GM21423 (cell line): ENCODE measurements at regions not wholly inside any gene's neighbourhood (a gene's known extent, or its start where the extent isn't known, plus 50 kb on each side); places are given as distances from the start of the nearest gene placed in this dataset.

Source experiments
- ATAC-seq: cut with Tn5 transposase; IDR thresholded peaks from one replicate; pipeline ENCODE4 v1.9.1; 2021; ENCODE audit warnings: mild to moderate bottlenecking, moderate library complexity; ENCODE audit not compliant: unreplicated experiment

GRCh38 chr16:73610160-73610559, 562.2 kb upstream of the ZFHX3 start:
- no peak for ATAC-seq

- no peak for ATAC-seq
These were observed 561.0 kb upstream of the ZFHX3 start for GRCh38 chr16:73608911-73609310.

GRCh38 chr16:73605309-73605708, 557.4 kb upstream of the ZFHX3 start:
- no peak for ATAC-seq

GRCh38 chr16:73601911-73602310, 554.0 kb upstream of the ZFHX3 start:
- no peak for ATAC-seq

- no peak for ATAC-seq
These were observed 551.9 kb upstream of the ZFHX3 start for GRCh38 chr16:73599870-73600269.

GRCh38 chr16:73599351-73599750, 551.4 kb upstream of the ZFHX3 start:
- ATAC-seq: no peak

GRCh38 chr16:73584157-73584556, 536.2 kb upstream of the ZFHX3 start:
- ATAC-seq: no peak

GRCh38 chr16:73572135-73572828, 524.4 kb upstream of the ZFHX3 start:
- no peak for ATAC-seq

- no peak for ATAC-seq
These were observed 521.5 kb upstream of the ZFHX3 start for GRCh38 chr16:73569266-73569980.

- no peak for ATAC-seq
These were observed 520.8 kb upstream of the ZFHX3 start for GRCh38 chr16:73568769-73569168.

GRCh38 chr16:73565925-73566324, 518.0 kb upstream of the ZFHX3 start:
- no peak for ATAC-seq

GRCh38 chr16:73565263-73565662, 517.3 kb upstream of the ZFHX3 start:
- ATAC-seq: no peak

- ATAC-seq: no peak
These were observed 515.8 kb upstream of the ZFHX3 start for GRCh38 chr16:73563709-73564108.

GRCh38 chr16:73560497-73560896, 512.6 kb upstream of the ZFHX3 start:
- ATAC-seq: no peak

- no peak for ATAC-seq
These were observed 510.3 kb upstream of the ZFHX3 start for GRCh38 chr16:73558219-73558618.

GRCh38 chr16:73553941-73554660, 506.2 kb upstream of the ZFHX3 start:
- ATAC-seq: no peak

- ATAC-seq: no peak
These were observed 502.2 kb upstream of the ZFHX3 start for GRCh38 chr16:73549984-73550631.

- no peak for ATAC-seq
These were observed 499.9 kb upstream of the ZFHX3 start for GRCh38 chr16:73547552-73548403.

GRCh38 chr16:73546341-73546845, 498.5 kb upstream of the ZFHX3 start:
- no peak for ATAC-seq

- ATAC-seq: no peak
These were observed 497.8 kb upstream of the ZFHX3 start for GRCh38 chr16:73545755-73546154.
